DOHH2 (cell line): ENCODE measurements at regions not wholly inside any gene's neighbourhood (a gene's known extent, or its start where the extent isn't known, plus 50 kb on each side); places are given as distances from the start of the nearest gene placed in this dataset.

Source experiments
- H3F3A ChIP-seq: fragments of 200-600 bp; sonication (generic), shearing (Covaris generic); 2 replicates; pipeline ENCODE4 v1.6.0; 2016; ENCODE audit warnings: antibody characterized with exemption, mild to moderate bottlenecking; ENCODE audit not compliant: control insufficient read depth, insufficient read depth
- H3K27ac ChIP-seq: fragments of 200-600 bp; sonication (generic); 2 replicates; pipeline ENCODE4 v1.5.1; 2014; ENCODE audit warnings: low read depth, mild to moderate bottlenecking, low read length, moderate library complexity
- H3K27me3 ChIP-seq: fragments of 200-600 bp; sonication (generic); 2 replicates; pipeline ENCODE4 v1.6.1; 2014; ENCODE audit warnings: mild to moderate bottlenecking, low read length, mixed read lengths; ENCODE audit not compliant: control insufficient read depth
- H3K36me3 ChIP-seq: fragments of 200-600 bp; sonication (generic); 2 replicates; pipeline ENCODE4 v1.6.1; 2014; ENCODE audit warnings: mild to moderate bottlenecking, low read length, moderate library complexity, mixed read lengths; ENCODE audit not compliant: control insufficient read depth
- H3K4me1 ChIP-seq: fragments of 200-600 bp; sonication (generic); 2 replicates; pipeline ENCODE4 v1.6.1; 2014; ENCODE audit warnings: mild to moderate bottlenecking, low read length, mixed read lengths; ENCODE audit not compliant: control insufficient read depth
- H3K4me2 ChIP-seq: fragments of 200-600 bp; sonication (generic); 2 replicates; pipeline ENCODE4 v1.6.0; 2014; ENCODE audit warnings: mild to moderate bottlenecking, low read length, moderate library complexity
- H3K4me3 ChIP-seq: fragments of 200-600 bp; sonication (generic); 2 replicates; pipeline ENCODE4 v1.5.1; 2014; ENCODE audit warnings: mild to moderate bottlenecking, low read length, mixed read lengths
- H3K79me2 ChIP-seq: fragments of 200-600 bp; sonication (generic); 2 replicates; pipeline ENCODE4 v1.6.1; 2014; ENCODE audit warnings: mild to moderate bottlenecking, low read length, mixed read lengths; ENCODE audit not compliant: control insufficient read depth
- H3K9me2 ChIP-seq: fragments of 200-600 bp; sonication (generic); replicated peaks from 2 replicates; pipeline ENCODE4 v1.6.1; 2014; ENCODE audit warnings: mild to moderate bottlenecking, low read length, mixed read lengths; ENCODE audit not compliant: control insufficient read depth
- H3K9me3 ChIP-seq: fragments of 200-600 bp; sonication (generic); 2 replicates; pipeline ENCODE4 v1.6.1; 2014; ENCODE audit warnings: antibody characterized with exemption, low read length, mixed read lengths; ENCODE audit not compliant: control insufficient read depth, insufficient read depth
- H4K20me1 ChIP-seq: fragments of 200-600 bp; sonication (generic); 2 replicates; pipeline ENCODE4 v1.6.0; 2014; ENCODE audit warnings: low read depth, mild to moderate bottlenecking, antibody characterized with exemption, low read length, moderate library complexity; ENCODE audit not compliant: control insufficient read depth, insufficient read depth
- CTCF ChIP-seq: fragments of 200-600 bp; sonication (generic); IDR thresholded peaks from one replicate; pipeline ENCODE4 v1.5.1; 2014; ENCODE audit warnings: antibody characterized with exemption, mild to moderate bottlenecking, low read depth, low read length; ENCODE audit not compliant: poor library complexity, severe bottlenecking
- EZH2phosphoT487 ChIP-seq: fragments of 200-600 bp; sonication (generic); IDR thresholded peaks from 2 replicates; pipeline ENCODE4 v1.6.1; 2017; ENCODE audit warnings: borderline replicate concordance, mild to moderate bottlenecking, antibody characterized with exemption, low read length, moderate library complexity, mixed read lengths

DNA sequence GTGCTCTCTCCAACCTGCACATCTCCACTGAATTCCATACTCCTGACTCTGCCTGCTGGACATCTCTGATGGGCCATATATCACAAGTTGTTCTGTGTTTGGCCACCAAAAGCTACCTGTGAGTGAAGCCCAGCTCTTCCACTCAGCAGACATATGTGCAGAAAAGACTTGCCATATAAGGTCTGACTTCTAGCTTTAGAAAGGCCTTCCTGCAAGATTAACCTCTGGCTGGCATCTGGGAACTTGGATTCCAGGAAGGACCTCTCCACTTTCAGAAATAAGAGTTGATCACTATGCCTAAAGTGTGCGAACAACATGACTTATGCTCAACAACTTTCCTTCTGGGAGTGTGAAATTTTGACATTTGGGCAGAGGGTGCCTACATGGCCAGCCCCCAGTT, 113.7 kb downstream of the TNFAIP3 start:
- H3K27me3 ChIP-seq, result peaks cover 2% of the 10 kb centered on the region; the same call in 1 of the 2 replicates
- H3K36me3 ChIP-seq, result no peaks in the 10 kb centered on the region
- H4K20me1 ChIP-seq, result no peaks in the 10 kb centered on the region
- TF ChIP-seq EZH2phosphoT487 (no peak), CTCF (no peak)
- H3K79me2 ChIP-seq, result no peaks in the 10 kb centered on the region
- H3K4me3 ChIP-seq, result no peak overlapping the region
- H3K27ac ChIP-seq, result no peak overlapping the region
- H3F3A ChIP-seq, result no peaks in the 10 kb centered on the region
- H3K4me2 ChIP-seq, result no peak overlapping the region
- H3K9me3 ChIP-seq, result no peaks in the 10 kb centered on the region
- no peaks in the 10 kb centered on the region for H3K9me2 ChIP-seq
- no peaks in the 10 kb centered on the region for H3K4me1 ChIP-seq

DNA sequence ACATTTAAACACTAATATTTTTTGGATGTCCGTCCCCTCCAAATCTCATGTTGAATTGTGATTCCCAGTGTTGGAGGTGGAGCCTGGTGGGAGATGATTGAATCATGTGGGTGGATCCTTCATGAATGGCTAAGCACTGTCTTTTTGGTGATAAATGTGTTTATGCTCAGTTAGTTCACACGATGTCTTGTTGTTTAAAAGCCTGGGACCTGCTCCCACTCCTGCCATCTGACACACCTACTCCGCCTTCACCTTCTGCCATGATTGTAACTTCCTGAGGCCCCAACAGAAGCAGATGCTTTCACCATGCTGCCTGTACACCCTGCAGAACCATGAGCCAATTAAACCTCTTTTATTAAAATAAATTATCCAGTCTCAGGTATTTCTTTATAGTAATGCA, 114.7 kb downstream of the TNFAIP3 start:
- Histone ChIP-seq H3K27ac (no peak overlapping the region), H3K9me3 (no peaks in the 10 kb centered on the region), H3K4me3 (no peak overlapping the region)

GRCh38 chr6:137982418-137983189, 115.5 kb downstream of the TNFAIP3 start:
- TF ChIP-seq EZH2phosphoT487, result no peak
- TF ChIP-seq CTCF, result no peak
- H3K27ac ChIP-seq, result no peak overlapping the region
- H3K79me2 ChIP-seq, result no peaks in the 10 kb centered on the region
- no peaks in the 10 kb centered on the region for H4K20me1 ChIP-seq
- no peaks in the 10 kb centered on the region for H3K36me3 ChIP-seq
- H3K4me2 ChIP-seq, result no peak overlapping the region
- H3K9me3 ChIP-seq, result no peaks in the 10 kb centered on the region
- peaks cover 2% of the 10 kb centered on the region; the same call in 1 of the 2 replicates for H3K27me3 ChIP-seq
- no peaks in the 10 kb centered on the region for H3F3A ChIP-seq
- H3K9me2 ChIP-seq, result no peaks in the 10 kb centered on the region
- H3K4me1 ChIP-seq, result no peaks in the 10 kb centered on the region
- no peak overlapping the region for H3K4me3 ChIP-seq

More for the DNA sequence above, 114.7 kb downstream of the TNFAIP3 start:
- no peak for TF ChIP-seq CTCF
- no peak for TF ChIP-seq EZH2phosphoT487
- H3K4me1 ChIP-seq, result no peaks in the 10 kb centered on the region
- no peaks in the 10 kb centered on the region for H3K79me2 ChIP-seq
- no peaks in the 10 kb centered on the region for H4K20me1 ChIP-seq
- no peaks in the 10 kb centered on the region for H3K36me3 ChIP-seq
- no peaks in the 10 kb centered on the region for H3K9me2 ChIP-seq
- H3K4me2 ChIP-seq, result no peak overlapping the region
- no peaks in the 10 kb centered on the region for H3F3A ChIP-seq
- H3K27me3 ChIP-seq, result peaks cover 2% of the 10 kb centered on the region; the same call in 1 of the 2 replicates
